Astrocyte of the cerebellum (primary cell): ENCODE measurements at regions not wholly inside any gene's neighbourhood (a gene's known extent, or its start where the extent isn't known, plus 50 kb on each side); places are given as distances from the start of the nearest gene placed in this dataset.

ENCODE experiments used
- DNase-seq: peaks from one replicate; pipeline ENCODE4 v3.0.0-alpha.2; 2011; ENCODE audit warnings: low read depth
- H3K4me3 ChIP-seq: 2 replicates; pipeline ENCODE4 v1.5.1; 2011; ENCODE audit warnings: mild to moderate bottlenecking, low read depth, low read length, moderate library complexity
- CTCF ChIP-seq: IDR thresholded peaks from 2 replicates; pipeline ENCODE4 v1.5.1; 2012; ENCODE audit warnings: low read length, low read depth, moderate library complexity, mild to moderate bottlenecking; ENCODE audit errors: missing control alignments
- in situ Hi-C: cut with HindIII; loops from 2 replicates; pipeline ENCODE4 v1.10.0; 2017; ENCODE audit warnings: low sequenced_read_pairs

- no peak overlapping the region for H3K4me3 ChIP-seq
- in situ Hi-C loops, result no loop called here
- DNase-seq, result no peak
- TF ChIP-seq CTCF, result no peak
These were observed 640.7 kb downstream of the METTL4 start for GRCh38 chr18:1930291-1931270.

- DNase-seq, result no peak
- in situ Hi-C loops, result no loop called here
- TF ChIP-seq CTCF, result no peak
- no peak overlapping the region for H3K4me3 ChIP-seq
These were observed 618.8 kb downstream of the METTL4 start for GRCh38 chr18:1952486-1952885.

- in situ Hi-C loops, result no loop called here
- DNase-seq, result no peak
These were observed 616.6 kb downstream of the METTL4 start for GRCh38 chr18:1954583-1955312.

GRCh38 chr18:1958798-1959197 is 612.5 kb downstream of the METTL4 start:
- no peak for TF ChIP-seq CTCF
- no peak overlapping the region for H3K4me3 ChIP-seq
- no peak for DNase-seq
- in situ Hi-C loops, result no loop called here

More at GRCh38 chr18:1954583-1955312, 616.6 kb downstream of the METTL4 start:
- H3K4me3 ChIP-seq, result no peak overlapping the region
- no peak for TF ChIP-seq CTCF

- TF ChIP-seq CTCF, result no peak
- in situ Hi-C loops, result no loop called here
- no peak overlapping the region for H3K4me3 ChIP-seq
- no peak for DNase-seq
These were observed 606.3 kb downstream of the METTL4 start for GRCh38 chr18:1965016-1965415.

- DNase-seq, result no peak
- no peak for TF ChIP-seq CTCF
- in situ Hi-C loops, result no loop called here
These were observed 605.8 kb downstream of the METTL4 start for GRCh38 chr18:1965541-1965940.

More at GRCh38 chr18:1965541-1965940, 605.8 kb downstream of the METTL4 start:
- H3K4me3 ChIP-seq, result no peak overlapping the region
